GM19238 (cell line): ENCODE measurements at regions not wholly inside any gene's neighbourhood (a gene's known extent, or its start where the extent isn't known, plus 50 kb on each side); places are given as distances from the start of the nearest gene placed in this dataset.
"Not testable (repeated sequence)": the region's sequence is repeated elsewhere in the genome, so short reads cannot be mapped to it uniquely, and the experiment has no call there.

Source experiments
- DNase-seq: peaks from one replicate; pipeline ENCODE4 v3.0.0; 2011; ENCODE audit warnings: low spot score; ENCODE audit not compliant: insufficient read length

- DNase-seq, result no peak
These were observed 49.7 kb downstream of the SIPA1L2 start for GRCh38 chr1:232579958-232580941.

- DNase-seq, result no peak
These were observed 50.5 kb downstream of the SIPA1L2 start for GRCh38 chr1:232579466-232579865.

GRCh38 chr1:232578651-232579195 is 51.2 kb downstream of the SIPA1L2 start:
- DNase-seq, result no peak

GRCh38 chr1:232577772-232578171 is 52.2 kb downstream of the SIPA1L2 start:
- no peak for DNase-seq

GRCh38 chr1:232576537-232576936 is 53.4 kb downstream of the SIPA1L2 start:
- DNase-seq, result no peak

GRCh38 chr1:232575763-232576040 is 54.2 kb downstream of the SIPA1L2 start:
- DNase-seq, result no peak

- DNase-seq, result no peak
These were observed 54.8 kb downstream of the SIPA1L2 start for GRCh38 chr1:232574889-232575762.

GRCh38 chr1:232574077-232574476 is 55.9 kb downstream of the SIPA1L2 start:
- no peak for DNase-seq

GRCh38 chr1:232571523-232571922 is 58.4 kb downstream of the SIPA1L2 start:
- DNase-seq, result no peak

GRCh38 chr1:232570007-232570406 is 59.9 kb downstream of the SIPA1L2 start:
- no peak for DNase-seq

GRCh38 chr1:232569554-232569921 is 60.4 kb downstream of the SIPA1L2 start:
- DNase-seq, result not testable (repeated sequence)

GRCh38 chr1:232568906-232569553 is 60.9 kb downstream of the SIPA1L2 start:
- DNase-seq, result no peak

GRCh38 chr1:232568331-232568852 is 61.5 kb downstream of the SIPA1L2 start:
- no peak for DNase-seq

GRCh38 chr1:232566093-232566492 is 63.8 kb downstream of the SIPA1L2 start:
- DNase-seq, result no peak

- no peak for DNase-seq
These were observed 67.0 kb downstream of the SIPA1L2 start for GRCh38 chr1:232562855-232563510.

- DNase-seq, result no peak
These were observed 68.6 kb downstream of the SIPA1L2 start for GRCh38 chr1:232561381-232561780.

- DNase-seq, result no peak
These were observed 69.0 kb downstream of the SIPA1L2 start for GRCh38 chr1:232560940-232561339.

- no peak for DNase-seq
These were observed 71.0 kb downstream of the SIPA1L2 start for GRCh38 chr1:232558954-232559353.

- DNase-seq, result no peak
These were observed 72.3 kb downstream of the SIPA1L2 start for GRCh38 chr1:232557502-232558191.

GRCh38 chr1:232557096-232557495 is 72.8 kb downstream of the SIPA1L2 start:
- no peak for DNase-seq
